ENCODE measurements at regions not wholly inside any gene's neighbourhood (a gene's known extent, or its start where the extent isn't known, plus 50 kb on each side); places are given as distances from the start of the nearest gene placed in this dataset.

GRCh38 chr14:22699801-22700564 lies 55.8 kb upstream of the OR6J1 start:
- H3K27ac ChIP-seq = no peak overlapping the region
- no peak overlapping the region for H3K4me3 ChIP-seq

DNA sequence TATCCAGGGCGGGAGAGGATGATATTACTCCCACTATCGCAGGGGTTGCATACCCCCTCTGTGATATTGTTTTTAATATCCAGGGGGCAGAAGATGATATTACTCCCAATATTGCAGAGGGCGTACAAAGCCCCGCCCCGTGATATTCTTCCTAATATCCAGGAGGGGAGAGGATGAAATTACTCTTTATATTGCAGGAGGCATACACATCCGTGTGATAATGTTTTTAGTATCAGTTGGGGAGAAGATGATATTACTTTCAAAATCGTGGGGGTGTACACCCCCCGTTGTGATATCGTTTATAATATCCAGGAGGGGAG lies 52.9 kb upstream of the OXA1L start:
- Histone ChIP-seq H3K27ac (no peak overlapping the region), H3K4me3 (peak overlapping the region in 6 of 7 experiments; percentile 3 to 36 (median 14))

GRCh38 chr14:22715186-22715812 lies 51.2 kb upstream of the OXA1L start:
- Histone ChIP-seq H3K4me3 (no peak overlapping the region), H3K27ac (no peak overlapping the region)

GRCh38 chr14:22715890-22716289 lies 50.6 kb upstream of the OXA1L start:
- Histone ChIP-seq H3K27ac (no peak overlapping the region), H3K4me3 (no peak overlapping the region)

Measured in skin epidermis (tissue), 12 donors.